ENCODE measurements at regions not wholly inside any gene's neighbourhood (a gene's known extent, or its start where the extent isn't known, plus 50 kb on each side); places are given as distances from the start of the nearest gene placed in this dataset.

GRCh38 chr21:38622827-38623209, 124.5 kb upstream of the ERG start:
- no peak overlapping the region for H3K4me3 ChIP-seq (ENCODE audit: low read length)
- ChIA-PET CTCF (no interaction called here), POLR2A (no interaction called here)
- no peak overlapping the region for H3K27ac ChIP-seq (ENCODE audit: low read depth, low read length)
- no peak for DNase-seq
- Mint-ChIP-seq H3K27ac (no peak overlapping the region), H3K36me3 (no peaks in the 10 kb centered on the region), H3K4me3 (no peak overlapping the region), H3K4me1 (no peaks in the 10 kb centered on the region), H3K27me3 (peaks cover 0 to 6% (median 4%) of the 10 kb centered on the region in 5 donors), H3K9me3 (no peaks in the 10 kb centered on the region)
- H3K27me3 ChIP-seq (ENCODE audit: control insufficient read depth in 2 of 2, insufficient read depth in 2 of 2, low read length in 2 of 2) = no peaks in the 10 kb centered on the region
- no peaks in the 10 kb centered on the region for H3K4me1 ChIP-seq (ENCODE audit: control insufficient read depth in 2 of 2, insufficient read depth in 2 of 2, low read length in 2 of 2)
- intact Hi-C loops (cut with micrococcal nuclease) = no loop called here
- ATAC-seq = no peak
- H3K36me3 ChIP-seq (ENCODE audit: control insufficient read depth in 2 of 3, insufficient read depth in 3 of 3, low read length in 3 of 3) = no peaks in the 10 kb centered on the region
- H3K9me3 ChIP-seq (ENCODE audit: control insufficient read depth in 2 of 3, low read length in 3 of 3) = no peaks in the 10 kb centered on the region

DNA sequence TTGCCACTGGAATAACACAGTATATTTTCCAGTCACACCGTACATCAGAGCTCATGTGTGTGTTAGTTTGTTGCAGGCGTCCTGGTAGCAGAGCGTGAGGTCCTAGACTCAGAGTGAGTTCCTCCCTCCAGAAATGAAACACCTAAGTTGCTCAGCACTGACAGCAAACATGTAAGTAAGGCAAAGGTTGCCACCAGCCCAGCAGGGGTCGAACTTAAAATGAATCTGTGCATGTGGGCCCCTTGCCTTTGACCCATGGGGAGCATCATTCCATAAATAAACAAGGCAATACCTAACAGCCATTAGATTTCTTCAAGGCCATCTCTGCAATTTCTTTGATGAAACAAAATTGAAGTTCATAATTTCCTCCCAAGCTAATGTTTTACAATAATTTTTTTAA, 125.3 kb upstream of the ERG start:
- no peaks in the 10 kb centered on the region for H3K27me3 ChIP-seq (ENCODE audit: control insufficient read depth in 2 of 2, insufficient read depth in 2 of 2, low read length in 2 of 2)
- ChIA-PET POLR2A (no interaction called here), CTCF (no interaction called here)
- H3K9me3 ChIP-seq (ENCODE audit: control insufficient read depth in 2 of 3, low read length in 3 of 3) = no peaks in the 10 kb centered on the region
- no peaks in the 10 kb centered on the region for H3K4me1 ChIP-seq (ENCODE audit: control insufficient read depth in 2 of 2, insufficient read depth in 2 of 2, low read length in 2 of 2)
- DNase-seq (no peak), ATAC-seq (no peak)
- H3K27ac ChIP-seq (ENCODE audit: low read depth, low read length) = no peak overlapping the region
- Mint-ChIP-seq H3K27ac (no peak overlapping the region), H3K36me3 (no peaks in the 10 kb centered on the region), H3K9me3 (peaks cover 0 to 5% (median 0%) of the 10 kb centered on the region in 11 donors), H3K27me3 (peaks cover 0 to 12% (median 6%) of the 10 kb centered on the region in 5 donors), H3K4me3 (no peak overlapping the region), H3K4me1 (no peaks in the 10 kb centered on the region)
- H3K4me3 ChIP-seq (ENCODE audit: low read length) = no peak overlapping the region
- H3K36me3 ChIP-seq (ENCODE audit: control insufficient read depth in 2 of 3, insufficient read depth in 3 of 3, low read length in 3 of 3) = no peaks in the 10 kb centered on the region
- intact Hi-C loops (cut with micrococcal nuclease) = no loop called here

- Mint-ChIP-seq H3K4me3 (no peak overlapping the region), H3K27ac (no peak overlapping the region), H3K4me1 (no peaks in the 10 kb centered on the region), H3K27me3 (peaks cover 0 to 22% (median 11%) of the 10 kb centered on the region in 5 donors), H3K9me3 (peaks cover 2 to 16% (median 5%) of the 10 kb centered on the region in 11 donors), H3K36me3 (peaks cover 0 to 4% (median 0%) of the 10 kb centered on the region in 5 donors)
- no peak for DNase-seq
- CTCF ChIA-PET = no interaction called here
- Histone ChIP-seq H3K4me3 (ENCODE audit: low read length) (no peak overlapping the region), H3K4me1 (ENCODE audit: control insufficient read depth in 2 of 2, insufficient read depth in 2 of 2, low read length in 2 of 2) (no peaks in the 10 kb centered on the region), H3K27me3 (ENCODE audit: control insufficient read depth in 2 of 2, insufficient read depth in 2 of 2, low read length in 2 of 2) (no peaks in the 10 kb centered on the region), H3K9me3 (ENCODE audit: control insufficient read depth in 2 of 3, low read length in 3 of 3) (no peaks in the 10 kb centered on the region), H3K27ac (ENCODE audit: low read depth, low read length) (no peak overlapping the region), H3K36me3 (ENCODE audit: control insufficient read depth in 2 of 3, insufficient read depth in 3 of 3, low read length in 3 of 3) (no peaks in the 10 kb centered on the region)
- intact Hi-C loops (cut with micrococcal nuclease) = no loop called here
- POLR2A ChIA-PET = no interaction called here
- no peak for ATAC-seq
Measured at GRCh38 chr21:38625000-38625399, 126.7 kb upstream of the ERG start.

DNA sequence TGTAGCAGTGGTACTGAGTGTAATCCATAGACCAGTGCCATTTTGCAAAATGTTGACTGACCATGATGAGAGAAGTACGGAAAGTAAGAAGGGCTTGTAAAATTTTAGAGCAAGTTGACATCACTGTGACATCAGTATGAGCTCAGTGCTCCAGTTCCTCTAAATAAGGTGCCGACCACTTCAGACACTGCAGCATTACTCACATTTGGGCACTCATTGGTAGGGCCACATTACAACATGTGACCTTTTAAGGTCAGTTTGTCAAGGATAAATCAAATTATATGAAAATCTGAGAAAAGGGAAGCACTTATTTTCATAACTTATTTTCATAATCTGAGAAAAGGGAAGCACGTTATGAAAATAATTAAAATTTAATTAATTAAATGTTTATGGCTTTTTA, 128.0 kb upstream of the ERG start:
- Histone ChIP-seq H3K9me3 (ENCODE audit: control insufficient read depth in 2 of 3, low read length in 3 of 3) (no peaks in the 10 kb centered on the region), H3K27ac (ENCODE audit: low read depth, low read length) (no peak overlapping the region), H3K4me1 (ENCODE audit: control insufficient read depth in 2 of 2, insufficient read depth in 2 of 2, low read length in 2 of 2) (no peaks in the 10 kb centered on the region), H3K27me3 (ENCODE audit: control insufficient read depth in 2 of 2, insufficient read depth in 2 of 2, low read length in 2 of 2) (no peaks in the 10 kb centered on the region), H3K36me3 (ENCODE audit: control insufficient read depth in 2 of 3, insufficient read depth in 3 of 3, low read length in 3 of 3) (no peaks in the 10 kb centered on the region), H3K4me3 (ENCODE audit: low read length) (no peak overlapping the region)
- no peak overlapping the region for H3K4me3 Mint-ChIP-seq
- CTCF ChIA-PET = no interaction called here
- intact Hi-C loops (cut with micrococcal nuclease) = no loop called here
- no peaks in the 10 kb centered on the region for H3K4me1 Mint-ChIP-seq
- H3K36me3 Mint-ChIP-seq = peaks cover 0 to 4% (median 0%) of the 10 kb centered on the region in 5 donors
- no peak overlapping the region for H3K27ac Mint-ChIP-seq
- H3K9me3 Mint-ChIP-seq = peaks cover 2 to 29% (median 10%) of the 10 kb centered on the region in 11 donors
- peaks cover 0 to 28% (median 18%) of the 10 kb centered on the region in 5 donors for H3K27me3 Mint-ChIP-seq
- DNase-seq (no peak), ATAC-seq (no peak)
- POLR2A ChIA-PET = no interaction called here

GRCh38 chr21:38628349-38628748, 130.1 kb upstream of the ERG start:
- Histone ChIP-seq H3K4me1 (ENCODE audit: control insufficient read depth in 2 of 2, insufficient read depth in 2 of 2, low read length in 2 of 2) (no peaks in the 10 kb centered on the region), H3K36me3 (ENCODE audit: control insufficient read depth in 2 of 3, insufficient read depth in 3 of 3, low read length in 3 of 3) (no peaks in the 10 kb centered on the region), H3K4me3 (ENCODE audit: low read length) (no peak overlapping the region), H3K27ac (ENCODE audit: low read depth, low read length) (no peak overlapping the region), H3K27me3 (ENCODE audit: control insufficient read depth in 2 of 2, insufficient read depth in 2 of 2, low read length in 2 of 2) (no peaks in the 10 kb centered on the region), H3K9me3 (ENCODE audit: control insufficient read depth in 2 of 3, low read length in 3 of 3) (no peaks in the 10 kb centered on the region)
- ATAC-seq (no peak), DNase-seq (no peak)
- CTCF ChIA-PET = no interaction called here
- Mint-ChIP-seq H3K4me1 (no peaks in the 10 kb centered on the region), H3K36me3 (peaks cover 0 to 4% (median 0%) of the 10 kb centered on the region in 5 donors), H3K4me3 (no peak overlapping the region), H3K9me3 (peaks cover 4 to 41% (median 11%) of the 10 kb centered on the region in 11 donors), H3K27ac (no peak overlapping the region), H3K27me3 (peaks cover 0 to 41% (median 22%) of the 10 kb centered on the region in 5 donors)
- intact Hi-C loops (cut with micrococcal nuclease) = no loop called here
- POLR2A ChIA-PET = no interaction called here

- H3K36me3 ChIP-seq (ENCODE audit: control insufficient read depth in 2 of 3, insufficient read depth in 3 of 3, low read length in 3 of 3) = no peaks in the 10 kb centered on the region
- intact Hi-C loops (cut with micrococcal nuclease) = no loop called here
- Mint-ChIP-seq H3K27me3 (peaks cover 0 to 58% (median 33%) of the 10 kb centered on the region in 5 donors), H3K4me3 (no peak overlapping the region), H3K9me3 (peaks cover 7 to 55% (median 18%) of the 10 kb centered on the region in 11 donors), H3K27ac (no peak overlapping the region), H3K36me3 (peaks cover 0 to 4% (median 2%) of the 10 kb centered on the region in 5 donors), H3K4me1 (no peaks in the 10 kb centered on the region)
- DNase-seq = no peak
- H3K27ac ChIP-seq (ENCODE audit: low read depth, low read length) = no peak overlapping the region
- H3K4me1 ChIP-seq (ENCODE audit: control insufficient read depth in 2 of 2, insufficient read depth in 2 of 2, low read length in 2 of 2) = no peaks in the 10 kb centered on the region
- CTCF ChIA-PET = no interaction called here
- H3K4me3 ChIP-seq (ENCODE audit: low read length) = no peak overlapping the region
- no peaks in the 10 kb centered on the region for H3K9me3 ChIP-seq (ENCODE audit: control insufficient read depth in 2 of 3, low read length in 3 of 3)
- ATAC-seq = no peak
- H3K27me3 ChIP-seq (ENCODE audit: control insufficient read depth in 2 of 2, insufficient read depth in 2 of 2, low read length in 2 of 2) = no peaks in the 10 kb centered on the region
- POLR2A ChIA-PET = no interaction called here
Measured at GRCh38 chr21:38631206-38631605, 132.9 kb upstream of the ERG start.

GRCh38 chr21:38631676-38632075, 133.4 kb upstream of the ERG start:
- Histone ChIP-seq H3K9me3 (ENCODE audit: control insufficient read depth in 2 of 3, low read length in 3 of 3) (no peaks in the 10 kb centered on the region), H3K36me3 (ENCODE audit: control insufficient read depth in 2 of 3, insufficient read depth in 3 of 3, low read length in 3 of 3) (no peaks in the 10 kb centered on the region), H3K4me1 (ENCODE audit: control insufficient read depth in 2 of 2, insufficient read depth in 2 of 2, low read length in 2 of 2) (no peaks in the 10 kb centered on the region), H3K27ac (ENCODE audit: low read depth, low read length) (no peak overlapping the region), H3K4me3 (ENCODE audit: low read length) (no peak overlapping the region), H3K27me3 (ENCODE audit: control insufficient read depth in 2 of 2, insufficient read depth in 2 of 2, low read length in 2 of 2) (no peaks in the 10 kb centered on the region)
- DNase-seq = no peak
- CTCF ChIA-PET = no interaction called here
- no peak overlapping the region for H3K4me3 Mint-ChIP-seq
- peaks cover 7 to 56% (median 18%) of the 10 kb centered on the region in 11 donors for H3K9me3 Mint-ChIP-seq
- POLR2A ChIA-PET = no interaction called here
- H3K36me3 Mint-ChIP-seq = peaks cover 0 to 4% (median 2%) of the 10 kb centered on the region in 5 donors
- ATAC-seq = no peak
- no peak overlapping the region for H3K27ac Mint-ChIP-seq
- H3K27me3 Mint-ChIP-seq = peaks cover 0 to 60% (median 33%) of the 10 kb centered on the region in 5 donors
- H3K4me1 Mint-ChIP-seq = no peaks in the 10 kb centered on the region
- intact Hi-C loops (cut with micrococcal nuclease) = no loop called here

Data from naive thymus-derived CD4-positive, alpha-beta T cell (primary cell).